ENCODE measurements at regions not wholly inside any gene's neighbourhood (a gene's known extent, or its start where the extent isn't known, plus 50 kb on each side); places are given as distances from the start of the nearest gene placed in this dataset.
"Not testable (repeated sequence)": the region's sequence is repeated elsewhere in the genome, so short reads cannot be mapped to it uniquely, and the experiment has no call there.

GRCh38 chr13:63554157-63554556, 2138.5 kb upstream of the PCDH20 start:
- DNase-seq: no peak

- DNase-seq: no peak
These were observed 2136.1 kb upstream of the PCDH20 start for GRCh38 chr13:63551731-63552130.

GRCh38 chr13:63546524-63546923, 2130.9 kb upstream of the PCDH20 start:
- DNase-seq: no peak

- no peak for DNase-seq
These were observed 2127.1 kb upstream of the PCDH20 start for GRCh38 chr13:63542770-63543169.

GRCh38 chr13:63541336-63541735, 2125.7 kb upstream of the PCDH20 start:
- no peak for DNase-seq

- DNase-seq: no peak
These were observed 2124.4 kb upstream of the PCDH20 start for GRCh38 chr13:63540061-63540460.

GRCh38 chr13:63517371-63517770, 2101.7 kb upstream of the PCDH20 start:
- DNase-seq: no peak

GRCh38 chr13:63516124-63516523, 2100.5 kb upstream of the PCDH20 start:
- DNase-seq: no peak

- DNase-seq: no peak
These were observed 2099.2 kb upstream of the PCDH20 start for GRCh38 chr13:63514886-63515285.

- DNase-seq: no peak
These were observed 2096.4 kb upstream of the PCDH20 start for GRCh38 chr13:63512095-63512494.

- DNase-seq: no peak
These were observed 2086.1 kb upstream of the PCDH20 start for GRCh38 chr13:63501702-63502101.

- DNase-seq: no peak
These were observed 2082.0 kb upstream of the PCDH20 start for GRCh38 chr13:63497601-63498000.

- DNase-seq: no peak
These were observed 2077.0 kb upstream of the PCDH20 start for GRCh38 chr13:63492604-63493003.

GRCh38 chr13:63490149-63490548, 2074.5 kb upstream of the PCDH20 start:
- DNase-seq: no peak

GRCh38 chr13:63481334-63481733, 2065.7 kb upstream of the PCDH20 start:
- DNase-seq: no peak

GRCh38 chr13:63472711-63473110, 2057.1 kb upstream of the PCDH20 start:
- no peak for DNase-seq

- no peak for DNase-seq
These were observed 2048.3 kb upstream of the PCDH20 start for GRCh38 chr13:63463782-63464610.

- no peak for DNase-seq
These were observed 2044.9 kb upstream of the PCDH20 start for GRCh38 chr13:63460462-63461090.

- DNase-seq: no peak
These were observed 2041.5 kb upstream of the PCDH20 start for GRCh38 chr13:63457186-63457585.

GRCh38 chr13:63455938-63456337, 2040.3 kb upstream of the PCDH20 start:
- peak; percentile 9 for DNase-seq

GRCh38 chr13:63449550-63449949, 2033.9 kb upstream of the PCDH20 start:
- DNase-seq: no peak

- no peak for DNase-seq
These were observed 2033.0 kb upstream of the PCDH20 start for GRCh38 chr13:63448692-63449091.

- no peak for DNase-seq
These were observed 2030.7 kb upstream of the PCDH20 start for GRCh38 chr13:63446329-63446728.

GRCh38 chr13:63444225-63444624, 2028.6 kb upstream of the PCDH20 start:
- not testable (repeated sequence) for DNase-seq

GRCh38 chr13:63438951-63439350, 2023.3 kb upstream of the PCDH20 start:
- DNase-seq: no peak
